ENCODE measurements at regions not wholly inside any gene's neighbourhood (a gene's known extent, or its start where the extent isn't known, plus 50 kb on each side); places are given as distances from the start of the nearest gene placed in this dataset.

- TF ChIP-seq CTCF (IDR thresholded peaks at IDR 0.05; ENCODE audit: insufficient read depth, low read depth, low read length) (no peak), EZH2 (IDR thresholded peaks at IDR 0.05; ENCODE audit: insufficient read depth, low read length) (no peak)
Observed at GRCh38 chr6:129967427-129967826, 51.0 kb upstream of the L3MBTL3 start.
